ENCODE measurements at regions not wholly inside any gene's neighbourhood (a gene's known extent, or its start where the extent isn't known, plus 50 kb on each side); places are given as distances from the start of the nearest gene placed in this dataset.

- no peaks in the 10 kb centered on the region for H3K36me3 ChIP-seq (ENCODE audit: control insufficient read depth in 2 of 2, extremely low read depth in 1 of 2, insufficient read depth in 2 of 2, low read length in 2 of 2)
- DNase-seq (ENCODE audit: low read depth, low spot score) (no peak), FAIRE-seq (no peak)
- peaks cover 5% of the 10 kb centered on the region for H3K4me1 ChIP-seq (ENCODE audit: control insufficient read depth, extremely low read depth, insufficient read depth, low read length)
- H3K4me2 ChIP-seq (ENCODE audit: control insufficient read depth, extremely low read depth, insufficient read depth, low read depth, low read length): no peak overlapping the region
- H3K27me3 ChIP-seq (ENCODE audit: control insufficient read depth, extremely low read depth, insufficient read depth, low read length): no peaks in the 10 kb centered on the region
- H3K27ac ChIP-seq (ENCODE audit: control insufficient read depth, insufficient read depth, low read length): no peak overlapping the region
- no peaks in the 10 kb centered on the region for H3K9me3 ChIP-seq (ENCODE audit: control insufficient read depth, low read depth, low read length)
- TF ChIP-seq EZH2 (IDR thresholded peaks at IDR 0.05; ENCODE audit: low read length) (no peak), CTCF (optimal IDR thresholded peaks at IDR 0.05 in 1 of 3, IDR thresholded peaks at IDR 0.05 in 1 of 3, conservative IDR thresholded peaks at IDR 0.05 in 1 of 3; ENCODE audit: extremely low read depth in 1 of 3, insufficient read depth in 2 of 3, low read length in 3 of 3) (no peak)
- H4K20me1 ChIP-seq (ENCODE audit: control insufficient read depth, extremely low read depth, insufficient read depth, low read length): no peaks in the 10 kb centered on the region
- dilution Hi-C loops (cut with MboI; ENCODE audit: extremely low pct_ligation_motif_present, low sequenced_read_pairs): no loop called here
- peak overlapping the region; percentile 84 for H2AFZ ChIP-seq (ENCODE audit: control insufficient read depth, low read length)
- H3K9ac ChIP-seq (ENCODE audit: control insufficient read depth, extremely low read depth, insufficient read depth, low read length): no peak overlapping the region
- H3K79me2 ChIP-seq (ENCODE audit: control insufficient read depth, insufficient read depth, low read length): no peaks in the 10 kb centered on the region
- no peaks in the 10 kb centered on the region for H3K9me1 ChIP-seq (ENCODE audit: control insufficient read depth, extremely low read depth, insufficient read depth, low read length)
- H3K4me3 ChIP-seq (ENCODE audit: control insufficient read depth in 2 of 3, extremely low read depth in 1 of 3, insufficient read depth in 2 of 3, low read depth in 1 of 3, low read length in 3 of 3): no peak overlapping the region
These were observed 88.0 kb downstream of the SLC10A2 start for GRCh38 chr13:102978168-102978567.

GRCh38 chr13:102977471-102977870, 88.7 kb downstream of the SLC10A2 start:
- Histone ChIP-seq H3K4me2 (ENCODE audit: control insufficient read depth, extremely low read depth, insufficient read depth, low read depth, low read length) (peak overlapping the region; percentile 25), H3K27ac (ENCODE audit: control insufficient read depth, insufficient read depth, low read length) (no peak overlapping the region), H3K9me3 (ENCODE audit: control insufficient read depth, low read depth, low read length) (no peaks in the 10 kb centered on the region), H3K36me3 (ENCODE audit: control insufficient read depth in 2 of 2, extremely low read depth in 1 of 2, insufficient read depth in 2 of 2, low read length in 2 of 2) (no peaks in the 10 kb centered on the region), H3K79me2 (ENCODE audit: control insufficient read depth, insufficient read depth, low read length) (no peaks in the 10 kb centered on the region), H3K4me1 (ENCODE audit: control insufficient read depth, extremely low read depth, insufficient read depth, low read length) (no peaks in the 10 kb centered on the region), H3K27me3 (ENCODE audit: control insufficient read depth, extremely low read depth, insufficient read depth, low read length) (no peaks in the 10 kb centered on the region), H4K20me1 (ENCODE audit: control insufficient read depth, extremely low read depth, insufficient read depth, low read length) (no peaks in the 10 kb centered on the region), H2AFZ (ENCODE audit: control insufficient read depth, low read length) (peak overlapping the region; percentile 84), H3K4me3 (ENCODE audit: control insufficient read depth in 2 of 3, extremely low read depth in 1 of 3, insufficient read depth in 2 of 3, low read depth in 1 of 3, low read length in 3 of 3) (no peak overlapping the region), H3K9ac (ENCODE audit: control insufficient read depth, extremely low read depth, insufficient read depth, low read length) (no peak overlapping the region), H3K9me1 (ENCODE audit: control insufficient read depth, extremely low read depth, insufficient read depth, low read length) (no peaks in the 10 kb centered on the region)
- TF ChIP-seq EZH2 (IDR thresholded peaks at IDR 0.05; ENCODE audit: low read length): no peak
- DNase-seq (ENCODE audit: low read depth, low spot score) (no peak), FAIRE-seq (peak; percentile 26)
- dilution Hi-C loops (cut with MboI; ENCODE audit: extremely low pct_ligation_motif_present, low sequenced_read_pairs): no loop called here

Measured in keratinocyte (primary cell).